SU-DHL-6 (cell line): ENCODE measurements at regions not wholly inside any gene's neighbourhood (a gene's known extent, or its start where the extent isn't known, plus 50 kb on each side); places are given as distances from the start of the nearest gene placed in this dataset.

Experiments
- CTCF ChIP-seq: fragments of 200-600 bp; sonication (generic); IDR thresholded peaks from one replicate; pipeline ENCODE4 v1.5.1; 2017; ENCODE audit warnings: antibody characterized with exemption, mild to moderate bottlenecking, low read length, moderate library complexity; ENCODE audit not compliant: insufficient read depth, poor library complexity, severe bottlenecking
- EZH2phosphoT487 ChIP-seq: fragments of 200-600 bp; sonication (generic), shearing (Covaris generic); conservative IDR thresholded peaks from 2 replicates; pipeline ENCODE4 v1.6.1; 2018; ENCODE audit warnings: mild to moderate bottlenecking, antibody characterized with exemption, low read length, moderate library complexity, mixed read lengths

GRCh38 chr6:4668271-4669179, 107.7 kb upstream of the CDYL start:
- TF ChIP-seq CTCF (no peak), EZH2phosphoT487 (no peak)
